NCI-H526 treated with DMSO at 0.1 percent for 48 hours (cell line): ENCODE measurements at regions not wholly inside any gene's neighbourhood (a gene's known extent, or its start where the extent isn't known, plus 50 kb on each side); places are given as distances from the start of the nearest gene placed in this dataset.

ENCODE experiments used
- DNase-seq: peaks from one replicate; lab custom pipeline; 2025; lab: John Stamatoyannopoulos, UW

GRCh38 chr12:113684908-113685782, 213.5 kb upstream of the LHX5 start:
- no peak for DNase-seq

DNA sequence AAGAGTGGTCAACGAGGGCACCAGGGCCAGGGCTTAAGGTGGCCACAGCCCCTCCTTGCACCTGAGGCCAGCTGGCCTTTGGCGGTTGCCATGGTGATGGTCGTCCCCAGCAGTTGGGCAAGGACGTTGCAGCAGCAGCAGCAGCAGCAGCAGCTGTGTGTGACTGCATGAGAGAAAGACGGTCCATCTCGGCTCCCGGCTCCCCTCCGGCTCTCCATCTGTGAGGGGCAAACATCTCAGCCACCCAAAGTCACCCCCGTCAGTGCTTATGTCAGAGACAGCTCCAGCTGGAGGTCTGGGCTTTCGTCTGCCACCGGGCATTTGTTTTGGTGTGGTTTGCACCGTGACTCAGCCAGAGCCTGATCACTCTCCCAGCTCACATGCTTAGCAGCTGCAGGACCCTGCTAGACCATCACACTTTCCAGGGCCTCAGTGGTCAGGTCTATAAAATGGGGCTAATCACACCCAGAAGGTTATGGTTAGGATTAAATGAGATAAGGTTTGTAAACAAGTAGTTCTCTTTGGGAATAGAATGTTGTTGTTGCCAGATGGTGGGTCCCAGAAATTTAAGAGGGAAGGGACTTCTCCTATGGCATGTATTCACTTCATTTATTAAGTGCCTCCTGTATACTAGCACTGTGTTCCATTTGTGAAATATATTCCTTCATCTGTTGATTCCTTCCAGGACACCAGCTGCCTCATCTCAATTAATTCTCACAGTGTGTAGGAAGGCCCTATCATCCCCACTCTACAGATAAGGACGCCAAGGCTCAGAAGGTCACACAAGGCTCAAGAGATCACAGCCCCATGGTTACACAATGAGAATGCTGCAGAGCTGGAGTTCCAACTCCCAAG, 212.6 kb upstream of the LHX5 start:
- DNase-seq: no peak

DNA sequence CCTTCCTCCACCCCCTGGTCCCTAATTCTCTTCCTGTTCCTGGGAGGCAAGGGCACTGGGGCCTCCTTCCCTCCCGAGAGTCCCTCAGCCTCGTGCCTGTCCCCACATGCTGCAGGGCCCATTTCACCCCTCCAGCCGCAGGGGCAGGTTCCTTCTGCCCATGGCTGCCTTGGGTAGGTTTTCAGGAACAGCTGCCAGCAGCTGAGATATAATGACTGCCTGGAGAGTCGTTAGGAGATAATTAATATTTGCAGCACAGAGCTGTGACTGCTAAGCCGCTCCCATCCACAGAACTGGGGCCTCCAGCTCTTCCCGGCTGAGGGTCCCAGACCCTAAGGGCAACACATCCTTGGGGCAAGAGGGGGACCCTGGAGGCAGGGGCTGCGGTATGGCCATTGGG, 211.9 kb upstream of the LHX5 start:
- no peak for DNase-seq

DNA sequence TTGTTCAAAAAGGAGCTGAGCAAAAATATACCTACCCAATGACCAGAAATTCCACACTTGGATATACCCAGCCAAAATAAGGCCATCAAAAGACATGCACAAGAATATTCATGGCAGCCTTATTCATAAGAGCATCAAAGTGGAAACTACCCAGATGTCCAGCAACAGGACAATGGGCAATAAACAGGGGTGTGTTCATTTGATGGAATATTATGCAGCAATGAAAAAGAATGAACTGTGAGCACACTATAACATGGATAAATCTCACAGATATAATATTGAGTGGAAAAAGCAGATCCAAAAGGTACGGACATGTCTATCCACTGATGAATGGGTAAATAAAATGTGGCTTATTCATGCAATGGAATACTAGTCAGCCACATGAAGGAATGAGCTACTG, 209.2 kb upstream of the LHX5 start:
- no peak for DNase-seq

DNA sequence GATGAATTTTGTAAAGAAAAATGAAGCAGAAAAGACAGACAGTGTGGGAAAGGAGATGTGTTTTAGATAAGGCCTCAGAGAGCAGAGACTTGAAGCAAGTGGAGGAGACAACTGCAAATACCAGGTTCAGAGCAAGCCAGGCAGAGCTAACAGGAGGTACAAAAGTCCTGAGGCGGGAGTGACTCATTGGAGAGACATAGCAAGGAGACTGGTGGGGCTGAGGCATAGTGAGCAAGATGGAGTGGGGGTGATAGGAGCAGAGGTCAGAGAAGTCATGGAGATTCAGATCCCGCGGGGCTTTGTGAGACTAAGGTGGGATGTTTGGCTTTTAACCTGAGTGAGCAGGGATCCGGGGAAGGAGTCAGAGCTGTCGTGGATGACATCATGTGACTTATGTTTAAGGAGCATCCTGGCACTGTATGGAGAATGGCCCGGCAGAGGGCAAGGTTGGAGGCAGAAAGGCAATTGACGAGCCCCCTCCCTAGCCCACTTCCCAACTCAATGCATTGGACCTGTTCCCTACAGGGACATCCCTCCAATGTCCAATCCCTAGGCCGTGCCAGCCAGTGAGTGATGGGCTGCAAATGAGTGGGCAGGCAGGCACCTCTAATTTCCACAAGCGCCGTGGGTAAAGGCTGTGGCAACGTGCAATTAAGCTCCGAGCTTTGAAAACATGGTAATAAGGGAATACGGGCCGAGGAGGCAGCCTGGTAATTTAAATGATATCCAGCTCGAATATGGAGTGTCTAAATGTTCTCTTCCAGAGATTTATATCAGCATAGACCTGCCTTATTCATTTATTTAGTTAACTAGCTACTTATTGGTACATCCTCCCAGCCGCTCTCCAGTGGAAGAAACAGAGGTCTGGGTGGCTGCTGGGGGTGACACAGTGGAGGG, 206.8 kb upstream of the LHX5 start:
- no peak for DNase-seq

- no peak for DNase-seq
Observed at GRCh38 chr12:113676547-113676946, 204.9 kb upstream of the LHX5 start.

DNA sequence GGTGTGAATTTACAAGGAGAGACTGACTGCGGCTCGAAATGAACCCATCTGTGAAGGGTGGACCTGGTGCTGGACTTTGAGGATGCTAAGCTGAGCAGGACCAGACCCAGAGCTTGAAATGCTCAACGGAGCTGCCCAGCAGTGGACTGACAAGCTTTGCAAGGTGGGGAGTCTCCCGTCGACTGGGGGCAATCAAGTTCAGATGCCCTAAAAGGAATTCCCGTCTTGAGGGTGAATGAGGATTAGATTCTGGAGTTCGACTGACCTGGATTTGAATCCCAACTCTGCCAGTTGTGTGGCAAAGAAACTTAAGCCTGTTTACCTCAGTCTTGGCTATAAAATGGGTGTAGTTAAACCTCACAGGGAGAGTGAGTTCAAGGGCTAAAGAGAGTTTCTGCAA, 204.4 kb upstream of the LHX5 start:
- no peak for DNase-seq

GRCh38 chr12:113674996-113675395, 203.3 kb upstream of the LHX5 start:
- DNase-seq: no peak

DNA sequence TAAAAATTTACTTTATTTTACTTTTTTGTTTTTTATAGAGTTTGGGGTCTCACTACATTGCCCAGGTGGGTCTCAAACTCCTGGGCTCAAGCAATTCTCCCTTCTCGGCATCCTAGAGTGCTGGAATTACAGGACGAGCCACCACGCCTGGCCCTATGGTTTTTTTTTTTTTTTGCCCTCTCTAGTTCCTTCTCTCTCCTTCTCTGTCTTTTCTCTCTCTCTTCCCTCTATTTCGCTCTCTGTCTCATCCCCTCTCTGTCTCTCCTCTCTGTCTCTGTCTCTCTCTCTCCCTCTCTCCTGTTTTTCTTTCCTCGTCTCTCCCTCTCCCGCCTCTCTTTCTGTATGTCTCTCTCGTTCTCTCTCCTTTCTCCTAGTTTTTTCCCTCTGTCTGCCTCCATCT, 202.6 kb upstream of the LHX5 start:
- no peak for DNase-seq

- no peak for DNase-seq
Observed at GRCh38 chr12:113673458-113674238, 202.0 kb upstream of the LHX5 start.

DNA sequence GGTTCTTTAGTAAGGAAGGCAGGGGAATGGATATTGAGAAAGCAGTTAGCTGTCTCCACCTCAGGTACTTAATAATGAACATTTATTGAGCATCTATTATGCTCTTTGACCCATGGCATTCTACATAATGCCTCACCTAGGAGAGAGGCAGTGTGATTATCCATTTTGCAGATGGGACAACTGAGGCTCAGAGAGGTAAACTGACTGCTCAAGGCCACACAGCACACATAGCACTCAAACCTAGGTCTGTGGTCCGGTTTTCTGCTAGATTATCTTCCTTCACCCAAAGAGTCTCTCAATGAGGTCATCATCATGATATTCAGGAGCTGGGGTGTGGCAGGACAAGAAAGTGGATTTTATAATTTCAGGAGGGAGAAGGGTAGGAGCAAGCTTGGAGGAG, 199.1 kb upstream of the LHX5 start:
- DNase-seq: no peak

DNA sequence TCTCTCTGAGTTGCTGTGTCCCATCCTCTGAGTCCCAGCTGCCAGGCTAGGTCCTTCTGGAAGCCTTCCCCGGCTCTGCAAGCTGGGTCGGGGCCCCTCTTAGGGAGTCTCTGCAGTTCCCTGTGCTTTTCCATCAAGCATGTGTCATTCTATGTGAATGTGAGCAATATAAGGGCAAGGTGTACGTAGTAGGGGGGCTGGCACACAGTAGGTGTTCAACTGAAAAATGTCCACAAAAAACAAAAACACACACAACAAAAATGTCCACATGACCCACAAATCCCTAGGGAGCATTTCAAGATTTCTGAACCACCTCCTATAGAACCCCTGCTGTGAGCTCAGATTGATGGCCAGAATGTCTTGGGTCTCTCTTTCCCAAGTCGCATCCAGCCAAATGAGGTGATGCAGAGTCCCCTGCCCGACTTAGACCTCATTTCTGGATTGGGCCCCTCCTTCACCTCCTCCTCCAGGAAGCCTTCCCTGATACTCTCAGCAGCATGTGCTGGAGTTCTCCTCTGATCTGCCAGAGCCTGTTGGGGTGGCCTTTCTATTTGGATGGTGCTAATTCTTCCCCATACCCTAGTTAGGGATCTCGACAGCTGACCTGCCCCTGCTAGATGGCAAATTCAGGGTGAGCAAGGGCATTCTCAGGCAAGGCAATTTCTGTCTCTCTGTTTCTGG, 196.1 kb upstream of the LHX5 start:
- DNase-seq: no peak

DNA sequence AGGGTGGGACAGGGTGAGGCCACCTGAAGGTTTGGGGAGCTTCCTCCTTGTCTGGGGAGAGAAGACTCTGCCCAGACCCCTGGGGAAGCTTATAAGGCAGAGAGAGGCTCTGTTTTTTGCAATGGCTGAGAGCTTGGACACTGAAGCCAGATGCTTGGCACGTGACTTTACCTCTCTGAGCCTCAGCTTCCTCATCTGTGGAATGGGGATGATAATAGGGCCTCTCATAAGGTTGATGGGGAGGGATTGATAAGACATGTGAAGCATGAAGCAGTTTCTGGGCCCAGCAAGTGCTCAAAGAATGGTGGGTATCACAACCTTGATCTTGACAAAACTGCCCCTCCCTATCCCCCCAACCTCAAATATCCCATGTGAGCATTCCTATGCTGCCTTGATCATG, 195.4 kb upstream of the LHX5 start:
- DNase-seq: no peak

GRCh38 chr12:113666223-113666622, 194.6 kb upstream of the LHX5 start:
- DNase-seq: no peak

DNA sequence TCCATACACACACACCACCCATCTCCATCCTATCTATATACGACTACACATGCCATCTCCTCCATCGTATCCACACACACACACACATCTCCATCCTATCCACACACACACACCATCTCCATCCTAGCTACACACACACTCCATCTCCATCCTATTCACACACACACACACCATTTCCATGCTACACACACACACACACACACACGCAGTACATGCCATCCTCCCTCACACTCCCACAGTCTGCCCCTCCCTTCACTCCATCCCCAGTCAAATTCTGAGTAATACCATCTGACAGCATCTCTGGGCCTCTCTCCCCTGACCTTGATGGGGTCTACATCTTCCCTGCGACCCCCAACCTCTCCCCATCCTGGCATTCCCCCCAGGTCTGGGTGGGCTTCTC, 193.8 kb upstream of the LHX5 start:
- DNase-seq: no peak

DNA sequence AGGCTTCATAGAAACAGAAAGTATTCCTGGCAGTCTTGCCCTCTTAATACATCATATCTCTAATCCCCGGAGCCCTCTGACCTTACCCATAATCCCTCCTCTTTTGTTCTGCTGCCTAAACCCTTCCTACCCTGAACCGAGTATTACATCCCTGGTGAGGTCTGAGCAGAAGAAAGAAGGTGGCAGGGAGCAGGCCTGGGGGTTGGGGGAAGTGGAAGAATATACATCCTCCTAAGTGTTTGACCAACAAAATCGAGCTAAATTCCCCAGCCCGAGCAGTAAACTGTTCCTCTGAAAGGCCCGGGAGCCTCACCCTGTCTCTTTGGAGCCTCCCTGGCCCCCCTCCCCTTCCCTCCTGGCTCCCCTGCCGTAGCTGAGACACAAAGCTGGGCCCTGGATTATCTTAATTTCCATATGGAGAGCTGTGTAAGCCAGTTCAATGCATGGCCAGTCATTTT, 192.6 kb upstream of the LHX5 start:
- DNase-seq: no peak

- no peak for DNase-seq
Observed at GRCh38 chr12:113663396-113663795, 191.7 kb upstream of the LHX5 start.

DNA sequence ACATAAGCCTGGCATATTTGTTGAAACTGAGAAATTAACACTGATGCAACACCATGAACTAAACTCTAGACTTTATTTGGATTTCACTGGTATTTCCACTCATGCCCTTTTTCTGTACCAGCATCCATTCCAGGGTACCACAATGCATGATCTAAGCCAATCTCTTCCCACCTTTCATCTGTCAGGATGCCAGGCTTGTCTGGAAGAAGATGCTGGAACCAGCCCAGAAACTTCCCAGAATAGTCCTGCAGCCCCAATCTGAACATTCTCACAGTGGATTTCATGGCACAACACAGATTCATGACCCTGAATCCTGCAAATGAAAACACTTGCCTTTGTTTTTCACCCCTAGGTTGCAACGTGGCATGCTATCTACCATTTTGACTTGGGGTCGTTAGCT, 189.3 kb upstream of the LHX5 start:
- DNase-seq: no peak

DNA sequence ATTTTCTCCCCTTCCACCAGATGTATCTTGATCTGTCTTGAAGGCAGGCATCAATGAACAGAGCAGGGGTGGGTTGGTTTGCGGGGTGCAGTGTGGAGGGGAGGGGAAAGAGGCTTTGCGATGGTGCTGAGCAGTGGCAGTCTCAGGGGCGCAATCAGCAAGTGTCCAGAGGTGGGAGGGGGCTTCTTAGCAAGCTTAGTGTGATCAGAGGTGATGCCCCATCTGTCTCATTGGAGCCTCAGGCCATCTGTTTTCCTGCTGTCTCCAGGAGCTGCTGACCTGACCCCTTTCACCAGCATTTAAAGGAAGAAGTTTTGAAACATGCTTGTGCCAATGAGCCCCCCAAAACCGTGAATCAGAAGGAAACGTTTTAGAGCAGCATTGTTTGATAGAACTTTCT, 187.7 kb upstream of the LHX5 start:
- no peak for DNase-seq

DNA sequence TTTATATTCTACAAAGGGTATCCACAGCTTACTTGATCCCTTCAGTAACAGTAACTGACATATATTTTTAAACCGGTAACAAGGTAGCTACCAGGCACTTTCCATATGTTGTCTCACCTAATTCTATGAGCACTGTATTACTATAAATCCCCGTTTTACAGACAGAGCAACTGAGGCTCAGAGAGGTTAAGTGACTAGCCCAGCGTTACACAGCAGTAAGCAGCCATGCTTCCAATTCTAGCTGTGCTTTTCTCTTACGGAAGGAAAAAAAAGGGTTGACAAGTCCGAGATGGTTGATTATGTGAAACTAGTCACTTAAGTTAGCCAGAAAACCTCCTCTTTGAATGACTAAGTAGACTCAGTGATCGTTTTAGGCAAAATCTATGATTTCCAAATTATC, 187.3 kb upstream of the LHX5 start:
- no peak for DNase-seq
